PC-3 (cell line): ENCODE measurements at regions not wholly inside any gene's neighbourhood (a gene's known extent, or its start where the extent isn't known, plus 50 kb on each side); places are given as distances from the start of the nearest gene placed in this dataset.
"Not testable (repeated sequence)": the region's sequence is repeated elsewhere in the genome, so short reads cannot be mapped to it uniquely, and the experiment has no call there.

Experiments used
- ATAC-seq: fragments of 200-7000 bp; cut with Tn5 transposase; 2 replicates; pipeline ENCODE4 v1.9.1; 2020; ENCODE audit warnings: mild to moderate bottlenecking, moderate library complexity
- BruUV-seq: library from RNA; stranded (reverse); fragments of 400-500 nt; replicated peaks from 2 replicates; lab custom pipeline; 2021; lab: Mats Ljungman, UMichigan
- CTCF ChIA-PET: fragments of 300-600 bp; sonication (Branson Sonifier 250); formaldehyde crosslinking; loops from one replicate; lab custom pipeline; 2022; ENCODE audit warnings: antibody characterized with exemption; lab: Charles Lee
- POLR2A ChIA-PET: fragments of 300-600 bp; sonication (Branson Sonifier 250); formaldehyde crosslinking; loops from one replicate; lab custom pipeline; 2022; ENCODE audit warnings: antibody characterized with exemption; ENCODE audit not compliant: unreplicated experiment; lab: Charles Lee
- DNase-seq: peaks from one replicate; pipeline ENCODE4 v3.0.0-alpha.2; 2015
- H2AFZ ChIP-seq: fragments of 300-600 bp; sonication (generic); 2 replicates; pipeline ENCODE4 v1.6.0; 2016; ENCODE audit warnings: antibody characterized with exemption, low read length
- H3F3A ChIP-seq: fragments of 300-600 bp; sonication (generic); one replicate; pipeline ENCODE4 v1.6.0; 2017; ENCODE audit warnings: antibody characterized with exemption, low read length, control low read depth, mild to moderate bottlenecking; ENCODE audit not compliant: unreplicated experiment
- H3K27ac ChIP-seq: fragments of 300-600 bp; sonication (generic); 2 replicates; pipeline ENCODE4 v1.5.1; 2016; ENCODE audit warnings: mild to moderate bottlenecking, low read length
- H3K27me3 ChIP-seq: fragments of 300-600 bp; sonication (generic); 2 replicates; pipeline ENCODE4 v1.6.1; 2016; ENCODE audit warnings: low read length, mixed read lengths
- H3K36me3 ChIP-seq: fragments of 300-600 bp; sonication (generic); 2 replicates; pipeline ENCODE4 v1.6.1; 2016; ENCODE audit warnings: low read depth, mixed run types, low read length, mixed read lengths
- H3K4me1 ChIP-seq: fragments of 300-600 bp; sonication (generic); 2 replicates; pipeline ENCODE4 v1.5.1; 2016; ENCODE audit warnings: low read length; ENCODE audit not compliant: insufficient read depth
- H3K4me2 ChIP-seq: fragments of 300-600 bp; sonication (generic); 2 replicates; pipeline ENCODE4 v1.6.0; 2016; ENCODE audit warnings: low read length
- H3K4me3 ChIP-seq: fragments of 300-600 bp; sonication (generic); 2 replicates; pipeline ENCODE4 v1.5.1; 2016; ENCODE audit warnings: mild to moderate bottlenecking, low read length, mixed read lengths
- H3K79me2 ChIP-seq: fragments of 300-600 bp; sonication (generic); 2 replicates; pipeline ENCODE4 v1.6.1; 2017; ENCODE audit warnings: low read length, mixed read lengths
- H3K9ac ChIP-seq: fragments of 300-600 bp; sonication (generic); 2 replicates; pipeline ENCODE4 v1.6.0; 2016; ENCODE audit warnings: mild to moderate bottlenecking, low read length
- H3K9me2 ChIP-seq: fragments of 300-600 bp; sonication (generic); replicated peaks from 2 replicates; pipeline ENCODE4 v1.6.1; 2016; ENCODE audit warnings: mixed run types, low read length, mixed read lengths
- H3K9me3 ChIP-seq: fragments of 300-600 bp; sonication (generic); 2 replicates; pipeline ENCODE4 v1.6.1; 2016; ENCODE audit warnings: low read length, mixed read lengths
- H4K20me1 ChIP-seq: fragments of 300-600 bp; sonication (generic); 2 replicates; pipeline ENCODE4 v1.6.1; 2016; ENCODE audit warnings: low read length, mixed read lengths
- CTCF ChIP-seq: fragments of 300-600 bp; sonication (generic); conservative IDR thresholded peaks from 2 replicates; pipeline ENCODE4 v1.5.1; 2017; ENCODE audit warnings: antibody characterized with exemption, low read depth, mild to moderate bottlenecking, low read length
- EZH2 ChIP-seq: fragments of 300-600 bp; sonication (generic); IDR thresholded peaks from one replicate; pipeline ENCODE4 v1.6.1; 2017; ENCODE audit warnings: antibody characterized with exemption, mild to moderate bottlenecking, low read length; ENCODE audit not compliant: unreplicated experiment
- EZH2phosphoT487 ChIP-seq: fragments of 300-600 bp; sonication (generic); IDR thresholded peaks from 2 replicates; pipeline ENCODE4 v1.6.1; 2018; ENCODE audit warnings: mild to moderate bottlenecking, antibody characterized with exemption, low read length, borderline replicate concordance
- intact Hi-C: fragments of 100-400 bp; cut with micrococcal nuclease; formaldehyde crosslinking; loops from 2 replicates; pipeline ENCODE4 v1.9.0; 2023

- ATAC-seq: no peak
- Histone ChIP-seq H3K9ac (no peak overlapping the region), H3K4me1 (no peaks in the 10 kb centered on the region), H3K4me2 (no peak overlapping the region), H3K27me3 (no peaks in the 10 kb centered on the region), H3K9me3 (no peaks in the 10 kb centered on the region), H3F3A (no peaks in the 10 kb centered on the region), H3K9me2 (no peaks in the 10 kb centered on the region), H3K79me2 (no peaks in the 10 kb centered on the region), H3K4me3 (no peak overlapping the region), H2AFZ (no peak overlapping the region), H3K27ac (no peak overlapping the region), H3K36me3 (no peaks in the 10 kb centered on the region), H4K20me1 (no peaks in the 10 kb centered on the region)
- ChIA-PET POLR2A (no interaction called here), CTCF (no interaction called here)
- BruUV-seq: no TSS peak
- intact Hi-C loops: no loop called here
- DNase-seq: no peak
- TF ChIP-seq EZH2phosphoT487 (no peak), EZH2 (no peak), CTCF (no peak)
These were observed 127.5 kb upstream of the TNP1 start for GRCh38 chr2:216987252-216987821.

GRCh38 chr2:216985658-216986141, 125.8 kb upstream of the TNP1 start:
- Histone ChIP-seq H2AFZ (no peak overlapping the region), H3K9me3 (no peaks in the 10 kb centered on the region), H3K27ac (no peak overlapping the region), H3K79me2 (no peaks in the 10 kb centered on the region), H3F3A (no peaks in the 10 kb centered on the region), H3K27me3 (no peaks in the 10 kb centered on the region), H3K9me2 (no peaks in the 10 kb centered on the region), H3K4me1 (no peaks in the 10 kb centered on the region), H4K20me1 (no peaks in the 10 kb centered on the region), H3K4me2 (no peak overlapping the region), H3K4me3 (no peak overlapping the region), H3K9ac (no peak overlapping the region), H3K36me3 (no peaks in the 10 kb centered on the region)
- TF ChIP-seq EZH2phosphoT487 (no peak), EZH2 (no peak), CTCF (no peak)
- CTCF ChIA-PET: no interaction called here
- POLR2A ChIA-PET: no interaction called here
- no peak for DNase-seq
- ATAC-seq: no peak
- intact Hi-C loops: no loop called here
- no TSS peak for BruUV-seq

- Histone ChIP-seq H3K9me2 (no peaks in the 10 kb centered on the region), H3K27ac (no peak overlapping the region), H3K4me2 (no peak overlapping the region), H3K79me2 (no peaks in the 10 kb centered on the region), H3K4me3 (no peak overlapping the region), H3K9me3 (no peaks in the 10 kb centered on the region), H3K36me3 (no peaks in the 10 kb centered on the region), H2AFZ (no peak overlapping the region), H3F3A (no peaks in the 10 kb centered on the region), H3K27me3 (no peaks in the 10 kb centered on the region), H4K20me1 (no peaks in the 10 kb centered on the region), H3K4me1 (no peaks in the 10 kb centered on the region), H3K9ac (no peak overlapping the region)
- ATAC-seq (no peak), DNase-seq (no peak)
- TF ChIP-seq CTCF: no peak
- BruUV-seq: no TSS peak
- ChIA-PET CTCF (no interaction called here), POLR2A (no interaction called here)
- intact Hi-C loops: no loop called here
These were observed 125.1 kb upstream of the TNP1 start for GRCh38 chr2:216984937-216985336.

GRCh38 chr2:216981951-216982350, 122.1 kb upstream of the TNP1 start:
- H3K27me3 ChIP-seq, H3F3A ChIP-seq, H3K9ac ChIP-seq, H3K4me2 ChIP-seq, H3K9me2 ChIP-seq, H3K79me2 ChIP-seq, H3K9me3 ChIP-seq, H3K4me3 ChIP-seq, H3K27ac ChIP-seq, H4K20me1 ChIP-seq, POLR2A ChIA-PET, BruUV-seq, DNase-seq, ATAC-seq, CTCF ChIA-PET, intact Hi-C loops, H3K36me3 ChIP-seq, H3K4me1 ChIP-seq, H2AFZ ChIP-seq: not testable (repeated sequence)
